ENCODE measurements at regions not wholly inside any gene's neighbourhood (a gene's known extent, or its start where the extent isn't known, plus 50 kb on each side); places are given as distances from the start of the nearest gene placed in this dataset.

GRCh38 chr4:82194329-82194728, 179.5 kb downstream of the HNRNPD start:
- TF ChIP-seq, protein P1, sequence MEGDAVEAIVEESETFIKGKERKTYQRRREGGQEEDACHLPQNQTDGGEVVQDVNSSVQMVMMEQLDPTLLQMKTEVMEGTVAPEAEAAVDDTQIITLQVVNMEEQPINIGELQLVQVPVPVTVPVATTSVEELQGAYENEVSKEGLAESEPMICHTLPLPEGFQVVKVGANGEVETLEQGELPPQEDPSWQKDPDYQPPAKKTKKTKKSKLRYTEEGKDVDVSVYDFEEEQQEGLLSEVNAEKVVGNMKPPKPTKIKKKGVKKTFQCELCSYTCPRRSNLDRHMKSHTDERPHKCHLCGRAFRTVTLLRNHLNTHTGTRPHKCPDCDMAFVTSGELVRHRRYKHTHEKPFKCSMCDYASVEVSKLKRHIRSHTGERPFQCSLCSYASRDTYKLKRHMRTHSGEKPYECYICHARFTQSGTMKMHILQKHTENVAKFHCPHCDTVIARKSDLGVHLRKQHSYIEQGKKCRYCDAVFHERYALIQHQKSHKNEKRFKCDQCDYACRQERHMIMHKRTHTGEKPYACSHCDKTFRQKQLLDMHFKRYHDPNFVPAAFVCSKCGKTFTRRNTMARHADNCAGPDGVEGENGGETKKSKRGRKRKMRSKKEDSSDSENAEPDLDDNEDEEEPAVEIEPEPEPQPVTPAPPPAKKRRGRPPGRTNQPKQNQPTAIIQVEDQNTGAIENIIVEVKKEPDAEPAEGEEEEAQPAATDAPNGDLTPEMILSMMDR (IDR thresholded peaks at IDR 0.05): no peak
- TF ChIP-seq TCF7L2 (IDR thresholded peaks at IDR 0.05; ENCODE audit: low read depth, low read length) (no peak), POLR2AphosphoS5 (IDR thresholded peaks at IDR 0.05; ENCODE audit: low read depth, low read length) (no peak), SIN3A (IDR thresholded peaks at IDR 0.05; ENCODE audit: borderline replicate concordance, insufficient read depth, low read depth, low read length) (no peak)
- TF ChIP-seq, protein P2, sequence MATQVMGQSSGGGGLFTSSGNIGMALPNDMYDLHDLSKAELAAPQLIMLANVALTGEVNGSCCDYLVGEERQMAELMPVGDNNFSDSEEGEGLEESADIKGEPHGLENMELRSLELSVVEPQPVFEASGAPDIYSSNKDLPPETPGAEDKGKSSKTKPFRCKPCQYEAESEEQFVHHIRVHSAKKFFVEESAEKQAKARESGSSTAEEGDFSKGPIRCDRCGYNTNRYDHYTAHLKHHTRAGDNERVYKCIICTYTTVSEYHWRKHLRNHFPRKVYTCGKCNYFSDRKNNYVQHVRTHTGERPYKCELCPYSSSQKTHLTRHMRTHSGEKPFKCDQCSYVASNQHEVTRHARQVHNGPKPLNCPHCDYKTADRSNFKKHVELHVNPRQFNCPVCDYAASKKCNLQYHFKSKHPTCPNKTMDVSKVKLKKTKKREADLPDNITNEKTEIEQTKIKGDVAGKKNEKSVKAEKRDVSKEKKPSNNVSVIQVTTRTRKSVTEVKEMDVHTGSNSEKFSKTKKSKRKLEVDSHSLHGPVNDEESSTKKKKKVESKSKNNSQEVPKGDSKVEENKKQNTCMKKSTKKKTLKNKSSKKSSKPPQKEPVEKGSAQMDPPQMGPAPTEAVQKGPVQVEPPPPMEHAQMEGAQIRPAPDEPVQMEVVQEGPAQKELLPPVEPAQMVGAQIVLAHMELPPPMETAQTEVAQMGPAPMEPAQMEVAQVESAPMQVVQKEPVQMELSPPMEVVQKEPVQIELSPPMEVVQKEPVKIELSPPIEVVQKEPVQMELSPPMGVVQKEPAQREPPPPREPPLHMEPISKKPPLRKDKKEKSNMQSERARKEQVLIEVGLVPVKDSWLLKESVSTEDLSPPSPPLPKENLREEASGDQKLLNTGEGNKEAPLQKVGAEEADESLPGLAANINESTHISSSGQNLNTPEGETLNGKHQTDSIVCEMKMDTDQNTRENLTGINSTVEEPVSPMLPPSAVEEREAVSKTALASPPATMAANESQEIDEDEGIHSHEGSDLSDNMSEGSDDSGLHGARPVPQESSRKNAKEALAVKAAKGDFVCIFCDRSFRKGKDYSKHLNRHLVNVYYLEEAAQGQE (IDR thresholded peaks at IDR 0.05; ENCODE audit: insufficient read depth in 1 of 2, low read depth in 2 of 2, low read length in 1 of 2): no peak

Measured in Panc1 (cell line).